ENCODE measurements at regions not wholly inside any gene's neighbourhood (a gene's known extent, or its start where the extent isn't known, plus 50 kb on each side); places are given as distances from the start of the nearest gene placed in this dataset.

DNA sequence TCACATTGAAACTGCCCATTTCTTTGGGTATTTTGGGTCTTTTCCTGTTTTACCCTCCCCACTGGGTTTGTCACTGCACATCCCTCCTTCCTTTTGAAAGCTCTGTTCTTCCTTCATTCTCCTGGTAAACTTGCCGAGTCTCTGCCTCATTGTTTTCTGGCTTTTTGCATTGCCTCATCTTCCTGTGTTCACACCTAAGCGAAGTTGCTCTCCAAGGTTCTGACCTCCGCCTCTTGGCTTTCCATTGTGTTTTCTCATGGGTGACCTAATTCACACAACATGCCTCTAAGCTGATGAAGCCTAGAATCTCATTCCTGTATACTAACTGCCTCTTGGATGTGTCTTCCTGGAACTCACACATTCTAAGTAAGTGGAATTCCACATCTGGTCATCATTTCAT, 1096.1 kb upstream of the EEF2KMT start:
- TF ChIP-seq, protein P1, sequence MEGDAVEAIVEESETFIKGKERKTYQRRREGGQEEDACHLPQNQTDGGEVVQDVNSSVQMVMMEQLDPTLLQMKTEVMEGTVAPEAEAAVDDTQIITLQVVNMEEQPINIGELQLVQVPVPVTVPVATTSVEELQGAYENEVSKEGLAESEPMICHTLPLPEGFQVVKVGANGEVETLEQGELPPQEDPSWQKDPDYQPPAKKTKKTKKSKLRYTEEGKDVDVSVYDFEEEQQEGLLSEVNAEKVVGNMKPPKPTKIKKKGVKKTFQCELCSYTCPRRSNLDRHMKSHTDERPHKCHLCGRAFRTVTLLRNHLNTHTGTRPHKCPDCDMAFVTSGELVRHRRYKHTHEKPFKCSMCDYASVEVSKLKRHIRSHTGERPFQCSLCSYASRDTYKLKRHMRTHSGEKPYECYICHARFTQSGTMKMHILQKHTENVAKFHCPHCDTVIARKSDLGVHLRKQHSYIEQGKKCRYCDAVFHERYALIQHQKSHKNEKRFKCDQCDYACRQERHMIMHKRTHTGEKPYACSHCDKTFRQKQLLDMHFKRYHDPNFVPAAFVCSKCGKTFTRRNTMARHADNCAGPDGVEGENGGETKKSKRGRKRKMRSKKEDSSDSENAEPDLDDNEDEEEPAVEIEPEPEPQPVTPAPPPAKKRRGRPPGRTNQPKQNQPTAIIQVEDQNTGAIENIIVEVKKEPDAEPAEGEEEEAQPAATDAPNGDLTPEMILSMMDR (IDR thresholded peaks at IDR 0.05; ENCODE audit: insufficient read depth, low read length, poor library complexity, severe bottlenecking) = no peak
- no peak for TF ChIP-seq EZH2phosphoT487 (conservative IDR thresholded peaks at IDR 0.05; ENCODE audit: low read length)

Measured in SU-DHL-6 (cell line).